Left lobe of liver (tissue), 2 donors: ENCODE measurements at regions not wholly inside any gene's neighbourhood (a gene's known extent, or its start where the extent isn't known, plus 50 kb on each side); places are given as distances from the start of the nearest gene placed in this dataset.
A peak's percentile ranks its signal among the peaks of the same experiment; 100 is the strongest.

ENCODE experiments used
- ATAC-seq: fragments of 200-7000 bp; cut with Tn5 transposase; one replicate; pipeline ENCODE4 v1.9.1; 2020; ENCODE audit warnings: mild to moderate bottlenecking, moderate library complexity
- DNase-seq: peaks from one replicate; pipeline ENCODE4 v3.0.0-alpha.2; 2020; ENCODE audit warnings: low spot score
- donor health status: DM: no; HTN: no; CAD: no; lungs with moderate emphysema.
- donor health status: DM: no; HTN: yes; CAD: no.

- ATAC-seq: no peak
- DNase-seq: no peak
Observed at GRCh38 chr11:112398798-112399478, 138.3 kb upstream of the PLET1 start.

- ATAC-seq (no peak), DNase-seq (no peak)
Observed at GRCh38 chr11:112400476-112401014, 139.9 kb upstream of the PLET1 start.

- ATAC-seq: no peak
Observed at GRCh38 chr11:112401036-112401769, 140.5 kb upstream of the PLET1 start.

GRCh38 chr11:112403432-112403831 is 142.8 kb upstream of the PLET1 start:
- ATAC-seq (no peak), DNase-seq (no peak)

More at GRCh38 chr11:112401036-112401769, 140.5 kb upstream of the PLET1 start:
- DNase-seq: no peak

GRCh38 chr11:112404112-112404511 is 143.5 kb upstream of the PLET1 start:
- no peak for DNase-seq
- no peak for ATAC-seq

GRCh38 chr11:112408517-112408916 is 147.9 kb upstream of the PLET1 start:
- DNase-seq (no peak), ATAC-seq (no peak)

GRCh38 chr11:112410325-112410724 is 149.7 kb upstream of the PLET1 start:
- ATAC-seq (no peak), DNase-seq (no peak)

- ATAC-seq (no peak), DNase-seq (no peak)
Observed at GRCh38 chr11:112412383-112412782, 151.7 kb upstream of the PLET1 start.

- DNase-seq: no peak
- ATAC-seq: no peak
Observed at GRCh38 chr11:112417339-112417738, 156.7 kb upstream of the PLET1 start.

- no peak for ATAC-seq
- DNase-seq: no peak
Observed at GRCh38 chr11:112418438-112418837, 157.8 kb upstream of the PLET1 start.

GRCh38 chr11:112421879-112422278 is 161.2 kb upstream of the PLET1 start:
- no peak for DNase-seq
- no peak for ATAC-seq

- DNase-seq (no peak), ATAC-seq (no peak)
Observed at GRCh38 chr11:112425121-112425520, 164.5 kb upstream of the PLET1 start.

GRCh38 chr11:112437096-112437495 is 176.4 kb upstream of the PLET1 start:
- ATAC-seq (no peak), DNase-seq (no peak)

GRCh38 chr11:112439614-112440013 is 179.0 kb upstream of the PLET1 start:
- no peak for ATAC-seq
- DNase-seq: no peak

- DNase-seq (no peak), ATAC-seq (no peak)
Observed at GRCh38 chr11:112440518-112440917, 179.9 kb upstream of the PLET1 start.

- DNase-seq: no peak
- ATAC-seq: no peak
Observed at GRCh38 chr11:112448168-112448567, 187.5 kb upstream of the PLET1 start.

GRCh38 chr11:112448806-112449205 is 188.1 kb upstream of the PLET1 start:
- ATAC-seq: no peak

GRCh38 chr11:112451250-112451649 is 190.6 kb upstream of the PLET1 start:
- ATAC-seq: no peak

More at GRCh38 chr11:112448806-112449205, 188.1 kb upstream of the PLET1 start:
- no peak for DNase-seq

GRCh38 chr11:112453601-112454577 is 193.2 kb upstream of the PLET1 start:
- ATAC-seq: peak; percentile 92
- peak; percentile 58 for DNase-seq

More at GRCh38 chr11:112451250-112451649, 190.6 kb upstream of the PLET1 start:
- no peak for DNase-seq

- DNase-seq (no peak), ATAC-seq (no peak)
Observed at GRCh38 chr11:112454841-112455240, 194.2 kb upstream of the PLET1 start.

GRCh38 chr11:112455791-112456190 is 195.1 kb upstream of the PLET1 start:
- DNase-seq: no peak
- no peak for ATAC-seq
